ENCODE measurements at regions not wholly inside any gene's neighbourhood (a gene's known extent, or its start where the extent isn't known, plus 50 kb on each side); places are given as distances from the start of the nearest gene placed in this dataset.

GRCh38 chr2:152910970-152911369, 192.6 kb downstream of the ARL6IP6 start:
- no peaks in the 10 kb centered on the region for H3K9me3 ChIP-seq
- H3K27me3 ChIP-seq, result no peaks in the 10 kb centered on the region
- no peak for DNase-seq
- ATAC-seq, result no peak
- no peak for TF ChIP-seq POLR2A (IDR thresholded peaks at IDR 0.05)
- TF ChIP-seq CTCF (IDR thresholded peaks at IDR 0.05), result no peak
- H3K4me1 ChIP-seq, result no peaks in the 10 kb centered on the region
- H3K4me3 ChIP-seq, result no peak overlapping the region
- no peak overlapping the region for H3K27ac ChIP-seq
- intact Hi-C loops (cut with DNase I), result no loop called here
- H3K36me3 ChIP-seq, result no peaks in the 10 kb centered on the region

- Histone ChIP-seq H3K27ac (no peak overlapping the region), H3K36me3 (no peaks in the 10 kb centered on the region), H3K4me1 (no peaks in the 10 kb centered on the region), H3K4me3 (no peak overlapping the region), H3K27me3 (no peaks in the 10 kb centered on the region), H3K9me3 (no peaks in the 10 kb centered on the region)
- 42% methylated on average over 5 of the region's 5 CpGs for WGBS (ENCODE audit: insufficient coverage, low coverage, low lambda C conversion rate, missing lambda C conversion rate)
- intact Hi-C loops (cut with DNase I), result no loop called here
- no peak for ATAC-seq
- DNase-seq, result no peak
- TF ChIP-seq POLR2A (IDR thresholded peaks at IDR 0.05) (no peak), CTCF (IDR thresholded peaks at IDR 0.05) (no peak)
Measured at GRCh38 chr2:152907046-152907445, 188.6 kb downstream of the ARL6IP6 start.

- H3K36me3 ChIP-seq, result no peaks in the 10 kb centered on the region
Measured at GRCh38 chr2:152894051-152894450, 175.6 kb downstream of the ARL6IP6 start.

GRCh38 chr2:152890736-152891135, 172.3 kb downstream of the ARL6IP6 start:
- H3K27ac ChIP-seq, result no peak overlapping the region
- ATAC-seq (peak in 3 of 4 donors; percentile 56 to 74 (median 67)), DNase-seq (no peak)
- H3K4me1 ChIP-seq, result peaks cover 0 to 3% (median 0%) of the 10 kb centered on the region in 4 donors
- TF ChIP-seq CTCF (IDR thresholded peaks at IDR 0.05) (no peak), POLR2A (IDR thresholded peaks at IDR 0.05) (no peak)
- WGBS (ENCODE audit: insufficient coverage, low coverage, low lambda C conversion rate, missing lambda C conversion rate), result 19% methylated on average over 2 of the region's 2 CpGs
- H3K36me3 ChIP-seq, result no peaks in the 10 kb centered on the region
- H3K27me3 ChIP-seq, result no peaks in the 10 kb centered on the region
- H3K9me3 ChIP-seq, result no peaks in the 10 kb centered on the region
- H3K4me3 ChIP-seq, result no peak overlapping the region
- intact Hi-C loops (cut with DNase I), result no loop called here

More at GRCh38 chr2:152894051-152894450, 175.6 kb downstream of the ARL6IP6 start:
- intact Hi-C loops (cut with DNase I), result no loop called here
- Histone ChIP-seq H3K9me3 (no peaks in the 10 kb centered on the region), H3K27me3 (no peaks in the 10 kb centered on the region), H3K4me3 (no peak overlapping the region), H3K4me1 (peaks cover 0 to 3% (median 0%) of the 10 kb centered on the region in 4 donors), H3K27ac (no peak overlapping the region)
- DNase-seq, result no peak
- no peak for ATAC-seq
- TF ChIP-seq CTCF (IDR thresholded peaks at IDR 0.05) (no peak), POLR2A (IDR thresholded peaks at IDR 0.05) (no peak)
- WGBS (ENCODE audit: insufficient coverage, low coverage, low lambda C conversion rate, missing lambda C conversion rate), result 63% methylated on average over 5 of the region's 5 CpGs

- intact Hi-C loops (cut with DNase I), result no loop called here
- Histone ChIP-seq H3K4me1 (no peaks in the 10 kb centered on the region), H3K4me3 (no peak overlapping the region), H3K36me3 (no peaks in the 10 kb centered on the region), H3K9me3 (no peaks in the 10 kb centered on the region), H3K27me3 (no peaks in the 10 kb centered on the region), H3K27ac (no peak overlapping the region)
- DNase-seq, result no peak
- TF ChIP-seq CTCF (IDR thresholded peaks at IDR 0.05) (no peak), POLR2A (IDR thresholded peaks at IDR 0.05) (no peak)
- 32% methylated on average over 4 of the region's 4 CpGs for WGBS (ENCODE audit: insufficient coverage, low coverage, low lambda C conversion rate, missing lambda C conversion rate)
- ATAC-seq, result no peak
Measured at GRCh38 chr2:152883951-152884487, 165.6 kb downstream of the ARL6IP6 start.
